Neural cell (in vitro differentiated cells): ENCODE measurements at regions not wholly inside any gene's neighbourhood (a gene's known extent, or its start where the extent isn't known, plus 50 kb on each side); places are given as distances from the start of the nearest gene placed in this dataset.

Experiments used
- H2AFZ ChIP-seq: fragments of 200-600, 300-800 bp; sonication (generic), shearing (Covaris generic); 2 replicates; pipeline ENCODE4 v1.6.0; 2014; ENCODE audit warnings: low read depth, mild to moderate bottlenecking, antibody characterized with exemption, low read length, moderate library complexity
- H3F3A ChIP-seq: fragments of 200-600 bp; shearing (Covaris generic); 2 replicates; pipeline ENCODE4 v1.6.1; 2016; ENCODE audit warnings: mild to moderate bottlenecking, moderate library complexity, mixed read lengths, antibody characterized with exemption, low read length; ENCODE audit not compliant: insufficient read depth, poor library complexity, severe bottlenecking
- H3K27ac ChIP-seq: fragments of 200-600, 300-800 bp; sonication (generic), shearing (Covaris generic); 2 replicates; pipeline ENCODE4 v1.5.1; 2014; ENCODE audit warnings: mild to moderate bottlenecking, low read length, moderate library complexity
- H3K27me3 ChIP-seq: fragments of 300-800, 200-600 bp; sonication (generic), shearing (Covaris generic); 2 replicates; pipeline ENCODE4 v1.6.0; 2014; ENCODE audit warnings: mild to moderate bottlenecking, low read depth, low read length, moderate library complexity; ENCODE audit not compliant: insufficient read depth
- H3K36me3 ChIP-seq: fragments of 300-800, 200-600 bp; sonication (generic), shearing (Covaris generic); 2 replicates; pipeline ENCODE4 v1.5.1; 2014; ENCODE audit warnings: mild to moderate bottlenecking, antibody characterized with exemption, low read length, moderate library complexity; ENCODE audit not compliant: insufficient read depth
- H3K4me2 ChIP-seq: fragments of 300-800, 200-600 bp; sonication (generic), shearing (Covaris generic); 2 replicates; pipeline ENCODE4 v1.6.0; 2014; ENCODE audit warnings: mild to moderate bottlenecking, low read length
- H3K4me3 ChIP-seq: fragments of 300-800, 200-600 bp; sonication (generic), shearing (Covaris generic); 2 replicates; pipeline ENCODE4 v1.5.1; 2014; ENCODE audit warnings: mild to moderate bottlenecking, low read length, moderate library complexity
- H3K79me2 ChIP-seq: fragments of 200-600 bp; shearing (Covaris generic); replicated peaks from 2 replicates; pipeline ENCODE4 v1.6.0; 2014; ENCODE audit warnings: mild to moderate bottlenecking, low read length, moderate library complexity; ENCODE audit not compliant: insufficient read depth
- H3K9ac ChIP-seq: fragments of 300-800, 200-600 bp; sonication (generic), shearing (Covaris generic); 2 replicates; pipeline ENCODE4 v1.6.1; 2016; ENCODE audit warnings: mild to moderate bottlenecking, low read length, mixed read lengths
- H3K9me2 ChIP-seq: fragments of 200-600 bp; shearing (Covaris generic); 2 replicates; pipeline ENCODE4 v1.6.1; 2016; ENCODE audit warnings: mild to moderate bottlenecking, low read length, mixed read lengths; ENCODE audit not compliant: insufficient read depth
- H3K9me3 ChIP-seq: fragments of 200-600, 300-800 bp; sonication (generic), shearing (Covaris generic); 2 replicates; pipeline ENCODE4 v1.6.1; 2016; ENCODE audit warnings: mild to moderate bottlenecking, mixed run types, low read length, moderate library complexity, mixed read lengths
- H4K20me1 ChIP-seq: fragments of 200-600 bp; shearing (Covaris generic); 2 replicates; pipeline ENCODE4 v1.6.1; 2016; ENCODE audit warnings: mild to moderate bottlenecking, mixed run types; ENCODE audit not compliant: insufficient read depth
- CTCF ChIP-seq: fragments of 450-650 bp; IDR thresholded peaks from 2 replicates; pipeline ENCODE4 v1.5.1; 2014; ENCODE audit warnings: antibody characterized with exemption, mild to moderate bottlenecking, moderate library complexity; ENCODE audit not compliant: poor library complexity, severe bottlenecking
- EP300 ChIP-seq: fragments of 450-650 bp; conservative IDR thresholded peaks from 2 replicates; pipeline ENCODE4 v1.6.1; 2014; ENCODE audit warnings: antibody characterized with exemption, mild to moderate bottlenecking, moderate library complexity; ENCODE audit not compliant: poor library complexity, severe bottlenecking
- EZH2 ChIP-seq: fragments of 200-600, 300-800 bp; shearing (Covaris generic), sonication (generic); IDR thresholded peaks from 2 replicates; pipeline ENCODE4 v1.6.1; 2014; ENCODE audit warnings: antibody characterized with exemption, low read length, borderline replicate concordance, mild to moderate bottlenecking; ENCODE audit not compliant: insufficient read depth, poor library complexity, severe bottlenecking
- MXI1 ChIP-seq: fragments of 450-650 bp; conservative IDR thresholded peaks from 2 replicates; pipeline ENCODE4 v1.6.1; 2014; ENCODE audit warnings: antibody characterized with exemption, mild to moderate bottlenecking; ENCODE audit not compliant: poor library complexity, severe bottlenecking
- POLR2AphosphoS5 ChIP-seq: IDR thresholded peaks from 2 replicates; pipeline ENCODE4 v1.6.1; 2012
- RAD21 ChIP-seq: fragments of 450-650 bp; conservative IDR thresholded peaks from 2 replicates; pipeline ENCODE4 v1.6.1; 2014; ENCODE audit warnings: antibody characterized with exemption, mild to moderate bottlenecking, moderate library complexity
- REST ChIP-seq: IDR thresholded peaks from 2 replicates; pipeline ENCODE4 v1.6.1; 2012; ENCODE audit warnings: borderline replicate concordance
- SMC3 ChIP-seq: fragments of 450-650 bp; conservative IDR thresholded peaks from 2 replicates; pipeline ENCODE4 v1.6.1; 2014; ENCODE audit warnings: antibody characterized with exemption, mild to moderate bottlenecking, moderate library complexity; ENCODE audit not compliant: poor library complexity
- TAF1 ChIP-seq: IDR thresholded peaks from 2 replicates; pipeline ENCODE4 v1.6.1; 2012; ENCODE audit warnings: low read depth

GRCh38 chr15:96735632-96736240, 405.2 kb downstream of the NR2F2 start:
- Histone ChIP-seq H3K4me3 (no peak overlapping the region), H4K20me1 (no peaks in the 10 kb centered on the region), H3F3A (no peaks in the 10 kb centered on the region), H3K79me2 (no peaks in the 10 kb centered on the region), H3K4me2 (no peak overlapping the region), H3K27me3 (peaks cover 91% of the 10 kb centered on the region), H2AFZ (no peak overlapping the region), H3K9ac (no peak overlapping the region), H3K27ac (no peak overlapping the region), H3K36me3 (no peaks in the 10 kb centered on the region), H3K9me3 (no peaks in the 10 kb centered on the region), H3K9me2 (no peaks in the 10 kb centered on the region)
- TF ChIP-seq RAD21 (no peak), EP300 (no peak), POLR2AphosphoS5 (no peak), TAF1 (no peak), MXI1 (no peak), CTCF (no peak), REST (no peak), EZH2 (no peak), SMC3 (no peak)

GRCh38 chr15:96736384-96736783, 405.9 kb downstream of the NR2F2 start:
- Histone ChIP-seq H3K4me2 (no peak overlapping the region), H3K79me2 (no peaks in the 10 kb centered on the region), H3K9me2 (no peaks in the 10 kb centered on the region), H3K4me3 (no peak overlapping the region), H3K9me3 (no peaks in the 10 kb centered on the region), H4K20me1 (no peaks in the 10 kb centered on the region), H3K27me3 (peaks cover 91% of the 10 kb centered on the region), H3K27ac (no peak overlapping the region), H3K9ac (no peak overlapping the region), H2AFZ (no peak overlapping the region), H3K36me3 (no peaks in the 10 kb centered on the region), H3F3A (no peaks in the 10 kb centered on the region)
- TF ChIP-seq RAD21, result no peak
- no peak for TF ChIP-seq CTCF
- no peak for TF ChIP-seq EP300
- TF ChIP-seq TAF1, result no peak
- TF ChIP-seq EZH2, result no peak
- TF ChIP-seq MXI1, result no peak
- no peak for TF ChIP-seq SMC3
- no peak for TF ChIP-seq POLR2AphosphoS5
- no peak for TF ChIP-seq REST
